H1 (cell line): ENCODE measurements at regions not wholly inside any gene's neighbourhood (a gene's known extent, or its start where the extent isn't known, plus 50 kb on each side); places are given as distances from the start of the nearest gene placed in this dataset.

ENCODE experiments used
- BRCA1 ChIP-seq: IDR thresholded peaks from 2 replicates; pipeline ENCODE4 v1.6.1; 2012; ENCODE audit warnings: low read depth, low read length, improper control_type of control experiment
- POLR2A ChIP-seq, 2 experiments: IDR thresholded peaks; 1 replicate in 1 of 2; 2 replicates in 1 of 2; pipeline ENCODE4 v1.6.1; 2011; ENCODE audit warnings: low read depth in 2 of 2, low read length in 2 of 2, mild to moderate bottlenecking in 2 of 2; ENCODE audit errors: control extremely low read depth in 1 of 2
- RNF2 ChIP-seq: fragments of 200-900, 300-1000 bp; sonication (generic); IDR thresholded peaks from 2 replicates; pipeline ENCODE4 v1.7.1; 2016; ENCODE audit warnings: borderline replicate concordance, low read depth, mild to moderate bottlenecking, antibody characterized with exemption, low read length; ENCODE audit not compliant: poor library complexity, severe bottlenecking; ENCODE audit errors: missing control alignments
- SP4 ChIP-seq: IDR thresholded peaks from 2 replicates; pipeline ENCODE4 v1.6.1; 2012; ENCODE audit warnings: low read length, inconsistent platforms
- TAF1 ChIP-seq: IDR thresholded peaks from 2 replicates; pipeline ENCODE4 v1.6.1; 2011; ENCODE audit warnings: mild to moderate bottlenecking, low read depth, low read length
- TBP ChIP-seq: IDR thresholded peaks from 2 replicates; pipeline ENCODE4 v1.6.1; 2011; ENCODE audit warnings: low read depth, low read length, improper control_type of control experiment
- YY1 ChIP-seq: IDR thresholded peaks from 2 replicates; pipeline ENCODE4 v1.6.1; 2011; ENCODE audit warnings: low read depth, mild to moderate bottlenecking, low read length
- TF ChIP-seq, protein P1 (sequence below): IDR thresholded peaks from 2 replicates; pipeline ENCODE4 v1.6.1; 2011; ENCODE audit warnings: low read depth, mild to moderate bottlenecking, low read length; ENCODE audit not compliant: insufficient read depth
- TF ChIP-seq, protein P2 (sequence below): IDR thresholded peaks from 2 replicates; pipeline ENCODE4 v1.6.1; 2011; ENCODE audit warnings: low read length, improper control_type of control experiment

DNA sequence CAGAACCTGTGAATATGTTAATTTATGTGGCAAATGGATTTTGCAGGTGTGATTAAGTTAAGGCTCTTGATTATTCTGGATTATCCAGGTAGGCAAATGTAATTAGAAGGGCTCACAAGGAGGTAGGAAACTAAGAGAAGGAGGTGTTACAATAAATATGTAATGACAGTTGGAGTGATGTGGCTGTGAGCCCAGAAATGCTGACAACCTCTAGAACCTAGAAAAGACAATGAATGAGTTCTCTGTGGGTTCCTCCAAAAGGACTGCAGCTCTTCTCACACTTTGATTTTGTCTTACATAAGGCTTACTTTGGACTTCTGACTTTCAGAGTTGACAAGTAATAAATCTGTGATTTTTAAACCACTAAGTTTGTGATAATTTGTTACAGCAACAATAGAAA, 406.6 kb upstream of the EPHA7 start (continued):
- no peak for TF ChIP-seq RNF2
- TF ChIP-seq YY1: no peak
- no peak for TF ChIP-seq BRCA1
- TF ChIP-seq SP4: no peak
- TF ChIP-seq, protein P1, sequence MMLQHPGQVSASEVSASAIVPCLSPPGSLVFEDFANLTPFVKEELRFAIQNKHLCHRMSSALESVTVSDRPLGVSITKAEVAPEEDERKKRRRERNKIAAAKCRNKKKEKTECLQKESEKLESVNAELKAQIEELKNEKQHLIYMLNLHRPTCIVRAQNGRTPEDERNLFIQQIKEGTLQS: no peak
- no peak for TF ChIP-seq TAF1
- TF ChIP-seq TBP: no peak
- TF ChIP-seq, protein P2, sequence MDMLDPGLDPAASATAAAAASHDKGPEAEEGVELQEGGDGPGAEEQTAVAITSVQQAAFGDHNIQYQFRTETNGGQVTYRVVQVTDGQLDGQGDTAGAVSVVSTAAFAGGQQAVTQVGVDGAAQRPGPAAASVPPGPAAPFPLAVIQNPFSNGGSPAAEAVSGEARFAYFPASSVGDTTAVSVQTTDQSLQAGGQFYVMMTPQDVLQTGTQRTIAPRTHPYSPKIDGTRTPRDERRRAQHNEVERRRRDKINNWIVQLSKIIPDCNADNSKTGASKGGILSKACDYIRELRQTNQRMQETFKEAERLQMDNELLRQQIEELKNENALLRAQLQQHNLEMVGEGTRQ: no peak
- TF ChIP-seq POLR2A (IDR thresholded peaks at IDR 0.05; ENCODE audit: control extremely low read depth in 1 of 2, low read depth in 2 of 2, low read length in 2 of 2): peak in 1 of 2 experiments; percentile 96; a peak in 2 of 3 replicates
- TF ChIP-seq, all 59 proteins: peak for 3
